WTC11 (cell line): ENCODE measurements at regions not wholly inside any gene's neighbourhood (a gene's known extent, or its start where the extent isn't known, plus 50 kb on each side); places are given as distances from the start of the nearest gene placed in this dataset.

Experiments used
- ATAC-seq: fragments of 200-7000 bp; cut with Tn5 transposase; 2 replicates; pipeline ENCODE4 v1.10.0; 2021; ENCODE audit warnings: mild to moderate bottlenecking, moderate library complexity
- CTCF ChIA-PET: fragments of 300-600 bp; sonication (Branson Sonifier 250); formaldehyde crosslinking; loops from one replicate; lab custom pipeline; 2021; ENCODE audit warnings: antibody characterized with exemption; lab: Charles Lee
- POLR2A ChIA-PET: fragments of 350-600 bp; sonication (Branson Sonifier 250); formaldehyde crosslinking; loops from one replicate; lab custom pipeline; 2021; ENCODE audit warnings: antibody characterized with exemption; lab: Charles Lee
- DNase-seq: peaks from one replicate; pipeline ENCODE4 v3.0.0; 2021; ENCODE audit warnings: low spot score
- H3K27ac Mint-ChIP-seq: 2 replicates; pipeline ENCODE4 v1.8.0; 2021; ENCODE audit warnings: mixed read lengths
- H3K27me3 Mint-ChIP-seq: 2 replicates; pipeline ENCODE4 v1.8.0; 2021; ENCODE audit warnings: low read depth, mild to moderate bottlenecking, moderate library complexity, mixed read lengths
- H3K36me3 Mint-ChIP-seq: 2 replicates; pipeline ENCODE4 v1.8.0; 2021; ENCODE audit warnings: mixed read lengths
- H3K4me1 Mint-ChIP-seq: 2 replicates; pipeline ENCODE4 v1.8.0; 2022; ENCODE audit warnings: mixed read lengths
- H3K4me3 Mint-ChIP-seq: 2 replicates; pipeline ENCODE4 v1.8.0; 2021; ENCODE audit warnings: mild to moderate bottlenecking, moderate library complexity, mixed read lengths
- H3K9me3 Mint-ChIP-seq: 2 replicates; pipeline ENCODE4 v1.8.0; 2021; ENCODE audit warnings: mixed read lengths
- CTCF ChIP-seq: fragments of 200-600 bp; IDR thresholded peaks from 2 replicates; pipeline ENCODE4 v1.8.0; 2022; ENCODE audit warnings: antibody characterized with exemption
- FOXP4 ChIP-seq: sonication (generic); formaldehyde crosslinking; IDR thresholded peaks from 2 replicates; pipeline ENCODE4 v1.8.0; 2022; ENCODE audit warnings: mild to moderate bottlenecking, missing genetic modification reagents
- GRHL2 ChIP-seq: fragments of 250-450 bp; sonication (Bioruptor Pico); IDR thresholded peaks from 2 replicates; pipeline ENCODE4 v1.8.0; 2022; ENCODE audit warnings: mild to moderate bottlenecking, moderate library complexity; ENCODE audit not compliant: insufficient replicate concordance, severe bottlenecking
- IRF1 ChIP-seq: sonication (generic); formaldehyde crosslinking; IDR thresholded peaks from 2 replicates; pipeline ENCODE4 v1.8.0; 2023; ENCODE audit warnings: missing genetic modification reagents
- MAX ChIP-seq: sonication (generic); formaldehyde crosslinking; IDR thresholded peaks from 2 replicates; pipeline ENCODE4 v1.8.0; 2022; ENCODE audit warnings: mild to moderate bottlenecking, missing genetic modification reagents
- MLX ChIP-seq: sonication (generic); formaldehyde crosslinking; IDR thresholded peaks from 2 replicates; pipeline ENCODE4 v1.8.1; 2023; ENCODE audit warnings: mild to moderate bottlenecking, missing genetic modification reagents, moderate library complexity
- MYBL2 ChIP-seq: sonication (generic); formaldehyde crosslinking; IDR thresholded peaks from 2 replicates; pipeline ENCODE4 v1.8.1; 2023; ENCODE audit warnings: mild to moderate bottlenecking, moderate library complexity, missing genetic modification reagents
- OVOL2 ChIP-seq: fragments of 250-450 bp; sonication (Bioruptor Pico); IDR thresholded peaks from 2 replicates; pipeline ENCODE4 v1.9.0; 2021; ENCODE audit warnings: mild to moderate bottlenecking, borderline replicate concordance
- PRDM15 ChIP-seq: sonication (generic); formaldehyde crosslinking; IDR thresholded peaks from 2 replicates; pipeline ENCODE4 v1.8.0; 2022; ENCODE audit warnings: missing genetic modification reagents
- RELA ChIP-seq: sonication (generic); formaldehyde crosslinking; IDR thresholded peaks from 2 replicates; pipeline ENCODE4 v1.8.1; 2022; ENCODE audit warnings: missing genetic modification reagents, mild to moderate bottlenecking, borderline replicate concordance
- SMAD4 ChIP-seq: sonication (generic); formaldehyde crosslinking; IDR thresholded peaks from 2 replicates; pipeline ENCODE4 v1.8.0; 2022; ENCODE audit warnings: mild to moderate bottlenecking, missing genetic modification reagents
- TEAD4 ChIP-seq: sonication (generic); formaldehyde crosslinking; IDR thresholded peaks from 2 replicates; pipeline ENCODE4 v1.8.0; 2022; ENCODE audit warnings: mild to moderate bottlenecking, missing genetic modification reagents
- USF2 ChIP-seq: sonication (generic); formaldehyde crosslinking; IDR thresholded peaks from 2 replicates; pipeline ENCODE4 v1.8.1; 2023; ENCODE audit warnings: mild to moderate bottlenecking, missing genetic modification reagents, moderate library complexity
- ZNF121 ChIP-seq: sonication (generic); formaldehyde crosslinking; IDR thresholded peaks from 2 replicates; pipeline ENCODE4 v1.8.0; 2023; ENCODE audit warnings: missing genetic modification reagents
- ZNF138 ChIP-seq: sonication (generic); formaldehyde crosslinking; conservative IDR thresholded peaks from 2 replicates; pipeline ENCODE4 v1.8.1; 2022; ENCODE audit warnings: mild to moderate bottlenecking, moderate library complexity, missing genetic modification reagents
- ZNF671 ChIP-seq: fragments of 250-450 bp; sonication (Bioruptor Pico); IDR thresholded peaks from 2 replicates; pipeline ENCODE4 v1.8.0; 2021; ENCODE audit warnings: mild to moderate bottlenecking

- TF ChIP-seq RELA (CRISPR knock-in tag) (no peak), GRHL2 (CRISPR knock-in tag) (no peak), MLX (CRISPR knock-in tag) (no peak), IRF1 (CRISPR knock-in tag) (no peak), ZNF121 (CRISPR knock-in tag) (no peak), ZNF138 (CRISPR knock-in tag) (no peak), PRDM15 (CRISPR knock-in tag) (no peak), SMAD4 (CRISPR knock-in tag) (no peak), USF2 (CRISPR knock-in tag) (no peak)
Measured at GRCh38 chr10:33733058-33733457, 398.6 kb upstream of the NRP1 start (continued).

GRCh38 chr10:33732161-33732680 is 397.8 kb upstream of the NRP1 start:
- Mint-ChIP-seq H3K27ac (no peak overlapping the region), H3K36me3 (peaks cover 9% of the 10 kb centered on the region; the same call in 1 of the 2 replicates), H3K9me3 (peaks cover 12% of the 10 kb centered on the region), H3K27me3 (no peaks in the 10 kb centered on the region), H3K4me3 (no peak overlapping the region), H3K4me1 (no peaks in the 10 kb centered on the region)
- ATAC-seq (no peak), DNase-seq (no peak)
- POLR2A ChIA-PET, result no interaction called here
- CTCF ChIA-PET, result no interaction called here
- TF ChIP-seq MAX (CRISPR knock-in tag), result no peak
- no peak for TF ChIP-seq USF2 (CRISPR knock-in tag)
- TF ChIP-seq FOXP4 (CRISPR knock-in tag), result no peak
- TF ChIP-seq ZNF671 (CRISPR knock-in tag), result no peak
- TF ChIP-seq CTCF, result no peak
- no peak for TF ChIP-seq MLX (CRISPR knock-in tag)
- no peak for TF ChIP-seq MYBL2 (CRISPR knock-in tag)
- no peak for TF ChIP-seq TEAD4 (CRISPR knock-in tag)
- no peak for TF ChIP-seq OVOL2 (CRISPR knock-in tag)
